Glomerular visceral epithelial cell (primary cell): ENCODE measurements at regions not wholly inside any gene's neighbourhood (a gene's known extent, or its start where the extent isn't known, plus 50 kb on each side); places are given as distances from the start of the nearest gene placed in this dataset.

ENCODE experiments used
- DNase-seq: peaks from one replicate; pipeline ENCODE4 v3.0.0-alpha.2; 2016; ENCODE audit errors: extremely low spot score

DNA sequence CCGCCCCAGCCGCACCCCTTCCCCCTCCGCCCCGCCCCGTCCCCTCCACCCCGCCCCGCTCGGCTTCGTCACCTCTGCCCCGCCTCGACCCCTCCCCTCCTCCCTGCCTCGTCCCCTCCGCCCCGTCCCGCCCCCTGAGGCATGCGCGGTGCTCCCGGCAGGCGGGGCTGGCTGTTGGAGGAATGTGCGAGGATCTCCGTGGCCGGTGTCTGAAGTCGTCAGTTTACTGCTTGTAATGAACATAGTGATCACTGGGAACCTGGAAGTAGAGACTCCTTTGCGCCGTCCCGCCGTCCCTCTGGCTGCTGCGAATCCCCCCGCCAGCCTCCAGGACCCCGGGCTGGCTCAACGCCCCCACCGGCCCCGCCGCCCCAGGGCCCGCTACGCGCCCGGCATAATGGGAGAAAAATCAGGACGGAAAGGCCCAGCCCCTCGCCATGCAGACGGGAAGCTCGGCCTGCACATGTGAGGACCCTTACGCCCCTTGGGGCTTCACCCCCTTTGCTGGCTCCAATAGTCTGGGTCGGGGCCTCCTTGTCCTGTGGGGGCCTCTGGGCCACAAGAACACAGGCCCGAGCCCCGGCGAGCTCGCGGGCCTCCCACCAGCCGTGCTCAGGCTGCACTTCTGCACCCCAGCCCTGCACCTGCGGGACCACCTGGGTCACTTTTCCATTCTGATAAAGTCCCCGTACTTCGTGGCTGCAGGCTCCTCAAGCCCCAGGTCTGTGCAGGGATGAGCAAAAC is 743.1 kb downstream of the KCNJ18 start:
- no peak for DNase-seq

DNA sequence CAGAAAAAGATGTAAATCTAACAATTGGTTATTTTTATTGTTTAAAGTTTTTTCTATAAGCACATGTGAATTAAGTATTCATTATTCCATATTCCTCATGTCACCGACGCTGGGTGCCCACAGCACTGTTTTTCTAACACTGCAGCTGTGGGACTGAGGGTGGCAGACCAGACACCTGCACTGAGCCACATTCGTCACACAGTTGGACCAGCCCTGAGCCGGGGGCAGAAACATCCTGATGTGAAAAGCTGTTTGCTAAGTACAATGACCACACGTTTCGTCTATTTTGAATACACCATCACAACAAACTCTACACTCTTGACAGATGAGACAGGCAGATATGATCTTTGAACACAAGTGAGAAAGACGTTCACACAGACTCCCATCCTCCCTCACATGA is 749.5 kb downstream of the KCNJ18 start:
- no peak for DNase-seq

DNA sequence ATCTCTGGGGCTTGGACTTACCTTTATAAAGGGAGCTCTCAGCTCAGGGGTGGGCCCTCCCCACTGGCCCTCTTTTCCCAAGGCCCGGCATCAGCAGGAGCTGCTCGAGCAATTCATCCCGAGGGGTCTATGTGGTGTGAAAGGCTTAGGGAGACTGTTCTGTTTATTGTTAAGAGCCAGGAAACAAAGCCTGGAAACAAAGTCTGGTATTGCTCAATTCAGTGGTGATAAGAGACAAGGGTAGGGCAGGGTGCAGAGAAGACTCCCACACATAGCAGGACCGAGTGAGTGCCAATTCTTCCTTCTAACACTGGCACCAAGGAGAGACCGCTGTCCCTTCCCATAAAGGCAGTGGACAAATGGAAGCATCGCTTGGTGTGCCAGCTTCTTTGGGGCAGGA is 750.7 kb downstream of the KCNJ18 start:
- no peak for DNase-seq

DNA sequence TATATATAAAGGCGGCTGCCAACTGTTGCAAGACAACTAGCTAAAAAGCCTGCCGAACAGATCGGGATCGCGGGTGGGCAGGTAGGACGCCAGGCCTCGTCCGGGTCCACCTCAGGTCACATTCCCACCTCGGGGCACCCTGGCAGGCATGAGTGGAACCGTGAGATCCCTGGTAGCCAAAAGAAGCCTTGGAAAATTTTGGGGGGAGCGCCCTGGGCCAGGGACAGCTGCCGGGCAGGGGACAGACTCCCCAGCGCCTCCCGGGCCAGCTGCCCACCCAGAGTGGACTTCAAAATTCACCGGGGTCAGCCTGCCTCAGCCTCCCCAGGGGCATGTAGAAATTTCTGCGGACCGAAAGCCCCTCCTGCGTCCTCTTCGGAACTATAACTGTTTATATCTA is 760.9 kb downstream of the KCNJ18 start:
- DNase-seq, result no peak

DNA sequence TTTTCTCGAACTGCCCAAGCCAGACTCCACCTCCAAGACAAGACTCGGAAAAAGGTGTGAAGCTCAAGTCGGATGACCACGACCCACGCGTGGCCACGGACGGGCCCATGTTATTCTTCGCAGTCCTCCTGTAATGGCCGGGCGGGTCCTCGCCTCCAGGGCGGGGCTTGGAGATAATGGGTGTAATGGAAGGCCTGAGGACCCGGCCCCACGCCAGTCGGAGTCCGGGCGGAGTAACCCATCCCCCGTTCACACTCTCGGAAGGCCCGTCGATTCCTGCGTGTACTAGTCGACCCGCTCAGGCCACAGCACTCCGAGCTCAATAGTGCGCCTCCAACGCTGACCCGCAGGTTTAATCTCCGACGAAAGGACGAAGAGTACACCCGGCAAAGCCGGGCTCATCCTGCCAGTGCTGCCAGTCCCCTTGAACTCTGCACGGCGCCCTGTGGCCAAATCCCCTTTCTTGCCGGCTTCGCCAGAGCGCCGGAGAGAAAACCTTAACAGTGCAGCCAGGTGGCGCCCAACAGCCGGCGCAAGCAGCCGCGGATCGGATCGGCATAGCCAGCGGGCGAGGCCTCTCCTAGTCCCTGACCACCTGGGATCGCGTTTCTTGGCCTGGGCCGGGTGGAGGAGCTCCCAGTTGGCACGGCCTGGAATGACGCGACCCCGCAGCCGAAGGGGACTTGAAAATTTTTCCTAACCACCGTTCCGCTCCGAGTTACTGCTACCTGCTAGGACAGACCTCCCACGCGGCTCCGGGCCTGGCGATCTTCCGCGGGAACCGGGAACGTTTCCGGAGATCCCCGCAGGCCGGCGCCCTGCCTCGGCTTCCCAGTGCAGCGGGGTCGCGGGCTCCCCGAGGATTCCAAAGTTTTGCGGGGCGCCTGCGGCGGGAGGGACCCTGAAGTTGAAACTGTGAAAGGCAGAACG is 762.0 kb downstream of the KCNJ18 start:
- no peak for DNase-seq

DNA sequence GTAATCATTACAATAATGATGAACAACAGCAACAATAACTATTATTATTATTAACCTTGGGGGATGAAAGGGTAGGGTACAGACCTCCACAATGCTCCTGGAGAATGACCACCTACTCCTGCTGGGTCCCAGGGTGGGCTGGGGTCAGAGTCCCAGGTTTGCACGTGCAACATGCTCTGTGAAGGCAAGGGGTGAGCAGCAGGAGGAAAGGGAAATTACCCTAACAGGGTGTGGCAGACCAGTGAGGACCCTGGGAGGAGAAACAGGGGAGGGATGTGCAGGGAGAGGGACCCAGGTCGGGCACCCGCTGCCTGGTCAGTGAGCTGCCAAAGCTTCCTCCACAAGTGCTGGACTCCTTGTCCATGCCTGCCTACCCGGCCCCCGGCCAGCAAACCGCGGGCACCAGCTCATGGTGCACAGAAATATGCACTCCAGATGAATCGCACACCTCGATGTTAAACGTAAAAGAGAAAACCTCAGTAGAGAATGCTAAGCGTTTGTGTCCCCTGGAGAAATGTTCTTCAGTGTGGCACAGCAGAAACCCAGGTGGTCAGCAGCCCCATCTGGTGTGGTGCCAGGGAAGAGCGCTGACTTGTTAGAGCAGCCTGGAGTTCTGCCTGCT is 767.1 kb downstream of the KCNJ18 start:
- DNase-seq, result no peak

DNA sequence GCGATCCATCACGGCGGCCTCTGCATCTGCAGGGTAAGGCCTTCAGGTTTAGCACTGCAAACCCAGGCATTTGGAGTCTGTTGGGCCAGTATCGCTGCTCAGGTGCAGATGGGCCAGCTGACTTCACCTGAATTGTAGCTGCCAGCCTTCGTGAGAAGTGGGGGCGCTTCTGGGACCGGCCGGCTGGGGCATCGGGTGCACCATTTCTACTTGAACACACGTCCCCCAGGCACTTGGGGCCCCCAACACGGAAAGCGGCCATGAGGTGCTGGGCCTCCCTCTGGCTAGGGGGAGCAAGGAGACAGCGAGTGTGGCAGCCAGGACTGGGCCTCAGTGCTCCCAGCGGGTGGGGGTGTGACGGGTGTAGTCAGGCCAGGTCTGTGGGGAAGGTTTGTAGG is 767.6 kb downstream of the KCNJ18 start:
- no peak for DNase-seq

DNA sequence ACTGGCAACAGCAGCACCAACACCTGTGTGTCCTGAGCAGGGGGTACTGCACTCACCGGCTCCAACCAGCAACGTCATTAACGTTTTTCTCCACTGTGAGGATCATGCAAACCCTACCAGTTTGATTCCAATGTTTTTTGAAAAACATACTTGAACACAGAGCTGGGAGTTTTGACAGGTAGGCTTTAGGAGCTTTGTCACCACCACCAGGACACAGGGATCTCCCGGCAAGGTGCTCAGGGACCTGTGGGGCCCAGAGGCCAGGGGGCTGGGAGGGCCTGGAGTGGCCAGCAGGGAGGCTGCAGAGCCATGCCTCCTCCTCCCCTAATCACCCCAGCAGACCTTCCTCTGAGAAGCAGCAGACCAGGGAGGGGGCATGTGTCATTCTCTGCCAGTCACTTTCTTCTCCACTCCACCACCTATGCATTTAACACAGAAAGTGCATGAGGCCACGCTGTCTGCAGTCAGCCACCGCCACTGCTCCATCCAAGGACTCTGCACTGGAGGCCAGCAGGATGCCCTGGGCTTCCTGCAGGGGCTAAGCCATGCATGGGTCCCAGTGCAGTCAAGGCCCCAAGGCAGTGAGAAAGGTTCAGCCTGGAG is 768.2 kb downstream of the KCNJ18 start:
- DNase-seq, result no peak

DNA sequence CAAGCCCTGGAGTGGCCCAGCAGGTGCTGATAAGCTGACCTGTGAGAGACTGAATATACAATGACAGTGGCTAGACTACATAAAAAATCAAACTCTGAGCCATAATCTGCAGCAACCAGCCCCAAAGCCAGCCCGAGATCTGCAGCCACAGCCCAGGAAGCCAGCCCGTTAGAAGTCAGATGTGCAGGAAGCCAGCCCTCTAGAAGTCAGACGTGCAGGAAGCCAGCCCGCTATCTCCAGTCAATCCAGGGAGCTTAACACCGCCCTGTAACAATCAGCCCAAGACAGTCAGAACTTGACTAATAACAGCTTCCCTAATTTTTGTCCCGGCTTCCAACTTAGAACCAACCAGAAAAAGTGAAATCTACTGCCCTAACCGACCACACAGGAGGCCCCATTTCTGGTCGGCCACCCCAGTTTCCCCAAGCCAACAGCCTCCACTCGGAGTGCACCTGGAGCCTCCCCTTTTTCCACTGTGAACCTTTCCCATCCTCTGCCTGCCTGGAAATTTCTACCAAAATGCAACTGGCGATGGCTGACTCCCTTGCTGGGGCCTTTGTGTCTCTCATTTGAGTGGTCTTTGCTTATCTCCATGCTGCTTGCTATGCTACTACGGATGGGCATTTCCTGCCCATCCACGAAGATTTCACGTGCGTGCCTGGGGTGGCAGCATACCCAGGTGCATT is 769.3 kb downstream of the KCNJ18 start:
- no peak for DNase-seq

DNA sequence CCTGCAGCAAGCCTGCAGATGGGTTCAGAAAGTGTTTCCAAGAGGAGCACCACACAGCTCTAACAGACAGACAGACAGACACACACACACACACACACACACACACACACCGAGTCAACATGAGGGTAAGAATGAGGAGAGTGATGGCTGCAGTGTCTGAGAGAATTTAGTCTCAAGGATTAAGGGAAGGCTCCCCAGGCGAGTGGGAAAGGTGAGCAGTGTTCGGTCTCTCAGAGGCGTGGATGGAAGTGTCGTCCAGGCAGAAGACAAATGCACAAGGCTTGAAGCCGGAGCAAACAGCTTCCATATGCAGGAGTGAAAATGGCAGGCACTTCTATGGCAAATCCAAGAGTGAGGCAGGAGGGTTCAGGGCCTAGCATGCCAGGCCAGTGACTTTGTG is 770.1 kb downstream of the KCNJ18 start:
- no peak for DNase-seq

DNA sequence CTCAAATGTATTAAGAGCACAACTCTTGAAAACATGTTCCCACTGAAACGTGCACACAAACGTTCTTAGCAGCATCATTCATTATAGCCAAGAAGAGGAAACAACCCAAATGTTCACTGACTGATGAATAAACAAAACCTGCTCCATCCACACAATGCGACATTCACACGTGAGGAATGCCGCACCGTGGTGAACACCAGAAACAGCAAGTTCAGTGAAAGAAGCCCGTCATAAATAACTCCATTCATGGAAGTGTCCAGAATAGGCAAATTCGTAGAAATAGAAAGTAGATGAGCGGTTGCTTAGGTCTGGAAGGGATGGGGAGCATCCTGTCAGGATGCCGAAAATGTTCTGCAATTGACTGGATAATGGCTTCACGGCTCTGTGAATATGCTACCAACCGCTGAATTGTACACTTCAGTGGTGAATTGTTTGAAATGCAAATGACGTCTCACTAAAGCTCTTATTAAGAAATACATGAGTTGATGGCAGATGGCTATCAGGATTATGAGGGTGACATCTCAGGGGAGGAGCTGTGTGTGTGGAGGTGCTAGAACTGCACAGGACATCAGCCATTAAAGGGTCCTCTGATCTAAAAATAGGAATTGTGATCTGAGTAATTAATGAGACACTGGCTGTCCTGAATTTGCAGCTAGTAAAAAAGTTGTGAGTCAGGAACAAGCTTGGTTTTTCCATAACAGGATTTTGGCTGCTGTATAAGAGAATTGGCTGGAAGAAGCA is 771.0 kb downstream of the KCNJ18 start:
- no peak for DNase-seq

DNA sequence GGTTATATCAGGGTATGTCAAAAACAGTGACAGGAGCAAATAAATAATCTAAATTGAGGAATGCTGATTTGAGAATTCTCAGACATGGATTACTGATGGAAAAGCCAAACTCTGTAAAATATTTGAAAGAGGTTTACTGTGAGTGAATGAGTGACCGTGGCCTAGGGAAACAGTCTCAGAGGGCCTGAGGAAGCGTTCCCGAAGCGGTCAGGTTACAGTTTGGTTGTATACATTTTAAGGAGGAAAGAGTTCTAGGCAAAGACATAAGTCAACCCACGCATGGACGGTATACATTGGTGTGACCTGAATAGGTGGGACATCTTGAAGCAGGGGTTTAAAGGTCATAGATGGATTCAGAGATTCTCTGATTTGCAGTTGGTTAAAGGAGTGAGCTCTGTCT is 771.7 kb downstream of the KCNJ18 start:
- no peak for DNase-seq

DNA sequence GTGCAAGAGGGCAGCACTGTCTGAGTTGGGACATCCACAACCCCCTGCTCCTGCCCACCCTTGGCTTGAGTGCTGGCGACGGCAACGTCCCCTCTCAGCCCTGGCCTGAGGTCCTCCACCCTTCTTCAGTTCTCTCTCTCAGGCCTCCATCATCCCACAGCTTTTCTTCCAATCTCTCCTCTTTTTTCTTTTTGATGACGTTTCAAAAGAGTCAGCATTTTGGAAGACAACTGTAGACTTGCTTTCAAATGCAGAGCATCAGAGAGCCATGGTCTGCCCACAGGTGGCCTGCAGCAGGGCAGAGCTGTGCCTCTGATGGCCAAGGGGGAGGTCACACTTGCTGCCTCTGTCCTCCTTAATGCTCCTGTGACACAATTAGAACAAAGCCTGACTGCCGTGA is 775.4 kb downstream of the KCNJ18 start:
- DNase-seq, result no peak

DNA sequence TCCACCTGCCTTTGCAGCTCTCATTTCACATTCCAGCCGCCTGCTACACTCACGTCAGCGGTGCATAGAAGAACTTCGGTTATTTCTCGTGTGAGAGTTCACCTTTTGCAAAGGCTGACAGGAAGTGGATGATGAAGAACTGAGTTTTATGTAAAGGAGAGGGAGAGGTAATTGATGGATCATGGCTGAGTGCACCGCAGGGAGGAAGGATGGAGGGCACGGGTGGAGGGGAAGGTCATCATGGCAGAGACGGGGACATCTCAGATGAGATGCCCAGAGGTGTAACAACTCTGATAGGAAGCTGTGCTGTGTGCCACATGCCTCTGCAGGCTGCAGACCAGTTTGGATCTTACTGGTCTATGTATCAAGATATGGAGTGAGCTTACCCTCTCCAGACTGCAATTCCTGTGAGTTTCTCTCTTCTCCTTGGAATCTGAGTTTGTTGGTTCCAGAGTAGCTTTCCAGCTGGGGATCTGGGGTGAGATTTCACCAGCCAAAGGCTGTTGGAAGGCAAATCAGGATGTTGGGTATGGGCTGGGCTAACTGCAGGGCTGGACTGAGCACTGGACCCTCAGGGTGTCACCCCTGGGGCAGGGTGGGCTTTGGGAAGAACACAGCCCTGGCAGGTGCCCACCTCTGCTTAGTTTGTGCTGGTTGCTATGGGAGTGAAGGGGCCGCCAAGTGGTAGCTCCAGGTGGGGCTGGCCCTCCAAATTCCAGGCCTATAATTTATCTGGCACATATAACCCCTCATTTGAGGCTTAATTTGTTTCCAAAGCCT is 777.0 kb downstream of the KCNJ18 start:
- no peak for DNase-seq

DNA sequence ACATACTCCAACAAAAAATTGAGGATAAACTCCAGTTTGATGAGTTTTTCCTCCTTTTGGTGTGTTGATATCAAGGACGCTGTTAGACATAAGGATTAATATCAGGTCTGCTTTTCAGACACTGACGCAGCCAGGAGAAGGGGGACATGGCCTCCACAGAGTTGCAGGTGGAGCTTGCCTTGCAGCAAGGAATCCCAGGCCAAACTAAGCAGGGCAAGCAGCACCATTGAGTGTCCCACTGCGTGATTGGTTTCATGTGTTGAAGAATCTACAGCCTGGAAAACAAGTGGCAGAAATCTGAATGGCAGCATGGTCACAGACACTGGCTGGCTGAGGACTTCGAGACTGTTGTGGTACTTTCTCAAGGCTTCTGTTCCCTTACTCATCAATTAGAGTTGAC is 777.6 kb downstream of the KCNJ18 start:
- no peak for DNase-seq

DNA sequence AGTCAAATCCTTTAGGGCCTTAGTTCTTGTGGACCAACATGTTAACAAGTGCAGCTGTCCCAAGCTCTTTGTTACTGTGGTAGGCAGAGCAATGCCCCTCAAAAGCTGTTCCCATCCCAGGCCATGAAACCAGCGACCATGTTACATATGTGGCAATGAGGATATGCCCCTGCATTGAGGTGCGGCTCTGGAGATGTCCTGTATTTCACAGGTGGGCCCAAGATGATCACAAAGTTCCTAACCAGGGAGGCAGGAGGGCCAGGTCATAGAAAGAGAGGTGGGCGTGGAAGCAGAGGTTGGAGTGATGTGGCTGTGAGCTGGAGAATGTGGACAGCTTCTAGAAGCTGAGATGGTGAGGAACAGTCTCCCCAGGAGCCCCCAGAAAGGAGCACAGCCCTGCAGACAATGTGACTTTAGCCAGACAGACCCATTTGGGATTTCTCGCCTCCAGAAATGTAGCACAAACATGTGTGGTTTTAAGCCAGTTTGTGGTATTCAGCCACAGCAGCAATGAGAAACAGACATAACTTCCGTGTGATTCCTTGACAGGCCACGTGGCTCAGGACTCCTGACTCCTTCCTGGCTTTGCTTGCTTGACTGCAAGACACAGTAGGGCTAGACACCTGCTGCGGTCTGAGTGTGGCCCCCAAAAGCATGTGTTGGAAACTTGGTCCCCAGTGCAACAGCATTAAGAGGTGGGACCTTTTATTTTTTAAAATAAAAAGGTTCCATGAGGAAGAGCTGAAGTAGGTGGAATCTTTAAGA is 778.3 kb downstream of the KCNJ18 start:
- DNase-seq, result no peak

DNA sequence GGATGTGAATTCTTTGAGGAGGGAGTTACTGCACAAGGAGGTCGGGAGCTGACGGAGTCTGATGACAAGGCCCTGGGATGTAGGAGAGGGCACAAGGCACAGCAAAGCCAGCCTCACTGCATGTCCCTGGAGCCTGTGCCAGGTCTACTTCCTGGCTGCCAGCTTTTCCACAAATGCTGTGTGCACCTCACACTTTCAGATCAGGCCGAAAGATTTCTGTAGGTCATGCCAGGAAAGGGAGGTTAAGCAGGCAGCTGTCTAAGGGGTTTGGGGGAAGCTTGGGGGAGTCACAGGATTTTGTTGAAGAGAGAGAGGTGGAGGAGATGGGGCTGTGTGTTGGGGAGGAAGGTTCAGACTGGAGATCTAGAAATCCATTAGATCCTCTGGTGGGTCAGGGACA is 792.5 kb downstream of the KCNJ18 start:
- DNase-seq, result no peak

DNA sequence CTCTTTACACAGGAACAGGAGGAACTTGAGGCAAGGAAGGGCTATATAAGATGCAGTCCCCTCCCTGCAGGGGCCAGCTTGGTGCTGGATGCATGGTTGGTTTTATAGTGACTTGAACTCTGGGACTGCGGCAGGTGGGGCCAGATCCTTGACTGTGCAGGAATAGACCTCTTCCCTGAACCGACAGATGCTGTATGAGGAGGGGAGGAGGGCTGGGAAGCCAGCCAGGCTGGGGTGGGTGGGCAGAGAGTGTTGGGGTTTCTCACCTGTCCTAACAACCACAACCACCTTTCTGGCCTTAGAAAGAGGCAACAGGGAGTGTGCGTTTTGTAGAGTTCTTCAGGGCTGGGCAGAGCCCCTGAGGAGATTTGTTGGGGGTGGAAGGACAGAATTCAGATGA is 798.1 kb downstream of the KCNJ18 start:
- no peak for DNase-seq

DNA sequence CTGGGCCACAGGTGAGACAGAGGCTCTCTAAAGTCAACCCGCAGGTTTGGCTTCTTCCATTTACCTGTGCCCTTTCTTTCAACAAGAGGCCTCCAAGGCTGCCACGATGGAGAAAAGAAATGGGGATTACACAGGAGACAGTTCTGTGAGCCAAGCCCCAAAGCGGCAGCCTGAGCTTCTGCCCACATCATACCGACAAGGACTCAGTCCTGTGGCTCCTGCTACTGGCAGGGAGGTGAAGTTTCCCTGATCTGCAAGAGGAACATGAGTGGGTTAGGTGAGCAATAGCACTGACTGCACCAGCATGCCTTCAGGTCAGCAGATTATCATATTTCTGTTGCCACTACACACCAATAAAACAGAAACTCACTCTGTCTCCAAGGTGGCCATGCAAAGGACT is 800.0 kb downstream of the KCNJ18 start:
- no peak for DNase-seq
